PC-3 (cell line): ENCODE measurements at regions not wholly inside any gene's neighbourhood (a gene's known extent, or its start where the extent isn't known, plus 50 kb on each side); places are given as distances from the start of the nearest gene placed in this dataset.

Experiments used
- ATAC-seq: fragments of 200-7000 bp; cut with Tn5 transposase; 2 replicates; pipeline ENCODE4 v1.9.1; 2020; ENCODE audit warnings: mild to moderate bottlenecking, moderate library complexity
- BruUV-seq: library from RNA; stranded (reverse); fragments of 400-500 nt; replicated peaks from 2 replicates; lab custom pipeline; 2021; lab: Mats Ljungman, UMichigan
- CTCF ChIA-PET: fragments of 300-600 bp; sonication (Branson Sonifier 250); formaldehyde crosslinking; loops from one replicate; lab custom pipeline; 2022; ENCODE audit warnings: antibody characterized with exemption; lab: Charles Lee
- POLR2A ChIA-PET: fragments of 300-600 bp; sonication (Branson Sonifier 250); formaldehyde crosslinking; loops from one replicate; lab custom pipeline; 2022; ENCODE audit warnings: antibody characterized with exemption; ENCODE audit not compliant: unreplicated experiment; lab: Charles Lee
- DNase-seq: peaks from one replicate; pipeline ENCODE4 v3.0.0-alpha.2; 2015
- H2AFZ ChIP-seq: fragments of 300-600 bp; sonication (generic); 2 replicates; pipeline ENCODE4 v1.6.0; 2016; ENCODE audit warnings: antibody characterized with exemption, low read length
- H3F3A ChIP-seq: fragments of 300-600 bp; sonication (generic); one replicate; pipeline ENCODE4 v1.6.0; 2017; ENCODE audit warnings: antibody characterized with exemption, low read length, control low read depth, mild to moderate bottlenecking; ENCODE audit not compliant: unreplicated experiment
- H3K27ac ChIP-seq: fragments of 300-600 bp; sonication (generic); 2 replicates; pipeline ENCODE4 v1.5.1; 2016; ENCODE audit warnings: mild to moderate bottlenecking, low read length
- H3K27me3 ChIP-seq: fragments of 300-600 bp; sonication (generic); 2 replicates; pipeline ENCODE4 v1.6.1; 2016; ENCODE audit warnings: low read length, mixed read lengths
- H3K36me3 ChIP-seq: fragments of 300-600 bp; sonication (generic); 2 replicates; pipeline ENCODE4 v1.6.1; 2016; ENCODE audit warnings: low read depth, mixed run types, low read length, mixed read lengths
- H3K4me1 ChIP-seq: fragments of 300-600 bp; sonication (generic); 2 replicates; pipeline ENCODE4 v1.5.1; 2016; ENCODE audit warnings: low read length; ENCODE audit not compliant: insufficient read depth
- H3K4me2 ChIP-seq: fragments of 300-600 bp; sonication (generic); 2 replicates; pipeline ENCODE4 v1.6.0; 2016; ENCODE audit warnings: low read length
- H3K4me3 ChIP-seq: fragments of 300-600 bp; sonication (generic); 2 replicates; pipeline ENCODE4 v1.5.1; 2016; ENCODE audit warnings: mild to moderate bottlenecking, low read length, mixed read lengths
- H3K79me2 ChIP-seq: fragments of 300-600 bp; sonication (generic); 2 replicates; pipeline ENCODE4 v1.6.1; 2017; ENCODE audit warnings: low read length, mixed read lengths
- H3K9ac ChIP-seq: fragments of 300-600 bp; sonication (generic); 2 replicates; pipeline ENCODE4 v1.6.0; 2016; ENCODE audit warnings: mild to moderate bottlenecking, low read length
- H3K9me2 ChIP-seq: fragments of 300-600 bp; sonication (generic); replicated peaks from 2 replicates; pipeline ENCODE4 v1.6.1; 2016; ENCODE audit warnings: mixed run types, low read length, mixed read lengths
- H3K9me3 ChIP-seq: fragments of 300-600 bp; sonication (generic); 2 replicates; pipeline ENCODE4 v1.6.1; 2016; ENCODE audit warnings: low read length, mixed read lengths
- H4K20me1 ChIP-seq: fragments of 300-600 bp; sonication (generic); 2 replicates; pipeline ENCODE4 v1.6.1; 2016; ENCODE audit warnings: low read length, mixed read lengths
- CTCF ChIP-seq: fragments of 300-600 bp; sonication (generic); conservative IDR thresholded peaks from 2 replicates; pipeline ENCODE4 v1.5.1; 2017; ENCODE audit warnings: antibody characterized with exemption, low read depth, mild to moderate bottlenecking, low read length
- EZH2 ChIP-seq: fragments of 300-600 bp; sonication (generic); IDR thresholded peaks from one replicate; pipeline ENCODE4 v1.6.1; 2017; ENCODE audit warnings: antibody characterized with exemption, mild to moderate bottlenecking, low read length; ENCODE audit not compliant: unreplicated experiment
- EZH2phosphoT487 ChIP-seq: fragments of 300-600 bp; sonication (generic); IDR thresholded peaks from 2 replicates; pipeline ENCODE4 v1.6.1; 2018; ENCODE audit warnings: mild to moderate bottlenecking, antibody characterized with exemption, low read length, borderline replicate concordance
- intact Hi-C: fragments of 100-400 bp; cut with micrococcal nuclease; formaldehyde crosslinking; loops from 2 replicates; pipeline ENCODE4 v1.9.0; 2023

GRCh38 chr5:135122797-135123196 is 88.8 kb upstream of the PITX1 start:
- Histone ChIP-seq H3K36me3 (no peaks in the 10 kb centered on the region), H3K79me2 (no peaks in the 10 kb centered on the region), H3K4me2 (no peak overlapping the region), H2AFZ (no peak overlapping the region), H3K4me1 (peaks cover 16% of the 10 kb centered on the region), H3K27me3 (no peaks in the 10 kb centered on the region), H3K27ac (no peak overlapping the region), H3K9me2 (no peaks in the 10 kb centered on the region), H3K9me3 (no peaks in the 10 kb centered on the region), H3K9ac (no peak overlapping the region), H3F3A (no peaks in the 10 kb centered on the region), H3K4me3 (no peak overlapping the region), H4K20me1 (no peaks in the 10 kb centered on the region)
- DNase-seq (no peak), ATAC-seq (no peak)
- CTCF ChIA-PET: no interaction called here
- intact Hi-C loops: no loop called here
- POLR2A ChIA-PET: no interaction called here
- no TSS peak for BruUV-seq
- no peak for TF ChIP-seq CTCF
- no peak for TF ChIP-seq EZH2phosphoT487
- no peak for TF ChIP-seq EZH2

GRCh38 chr5:135120951-135121350 is 86.9 kb upstream of the PITX1 start:
- Histone ChIP-seq H4K20me1 (no peaks in the 10 kb centered on the region), H2AFZ (no peak overlapping the region), H3K27me3 (no peaks in the 10 kb centered on the region), H3K4me1 (no peaks in the 10 kb centered on the region), H3F3A (no peaks in the 10 kb centered on the region), H3K27ac (no peak overlapping the region), H3K4me2 (no peak overlapping the region), H3K9me2 (no peaks in the 10 kb centered on the region), H3K4me3 (no peak overlapping the region), H3K79me2 (no peaks in the 10 kb centered on the region), H3K36me3 (no peaks in the 10 kb centered on the region), H3K9ac (no peak overlapping the region), H3K9me3 (no peaks in the 10 kb centered on the region)
- DNase-seq (no peak), ATAC-seq (no peak)
- intact Hi-C loops: no loop called here
- BruUV-seq: no TSS peak
- TF ChIP-seq EZH2 (no peak), CTCF (no peak), EZH2phosphoT487 (no peak)
- POLR2A ChIA-PET: no interaction called here
- CTCF ChIA-PET: no interaction called here

- Histone ChIP-seq H3K27me3 (no peaks in the 10 kb centered on the region), H3K4me1 (no peaks in the 10 kb centered on the region)
- CTCF ChIA-PET: no interaction called here
Measured at GRCh38 chr5:135119481-135119880, 85.5 kb upstream of the PITX1 start.

More at GRCh38 chr5:135119481-135119880, 85.5 kb upstream of the PITX1 start:
- no TSS peak for BruUV-seq
- H3K36me3 ChIP-seq: no peaks in the 10 kb centered on the region
- intact Hi-C loops: no loop called here
- H3K27ac ChIP-seq: no peak overlapping the region
- no peak overlapping the region for H3K4me2 ChIP-seq
- no peak overlapping the region for H3K4me3 ChIP-seq
- TF ChIP-seq CTCF (no peak), EZH2 (no peak), EZH2phosphoT487 (no peak)
- H2AFZ ChIP-seq: no peak overlapping the region
- no peaks in the 10 kb centered on the region for H3F3A ChIP-seq
- no peak overlapping the region for H3K9ac ChIP-seq
- no peaks in the 10 kb centered on the region for H4K20me1 ChIP-seq
- no peak for ATAC-seq
- no peak for DNase-seq
- no peaks in the 10 kb centered on the region for H3K79me2 ChIP-seq
- H3K9me2 ChIP-seq: no peaks in the 10 kb centered on the region
- H3K9me3 ChIP-seq: no peaks in the 10 kb centered on the region
- POLR2A ChIA-PET: no interaction called here
